Stimulated activated CD8-positive, alpha-beta memory T cell treated with anti-CD3 and anti-CD28 coated beads, Interleukin-7, amount 100 ng/mL, for 48 hours (primary cell): ENCODE measurements at regions not wholly inside any gene's neighbourhood (a gene's known extent, or its start where the extent isn't known, plus 50 kb on each side); places are given as distances from the start of the nearest gene placed in this dataset.
"Not testable (repeated sequence)": the region's sequence is repeated elsewhere in the genome, so short reads cannot be mapped to it uniquely, and the experiment has no call there.

ENCODE experiments used
- DNase-seq, 2 donors: peaks; one replicate each; pipeline ENCODE4 v3.0.0-alpha.2; 2020; ENCODE audit warnings: low read depth in 1 of 2; ENCODE audit errors: extremely low read depth in 1 of 2

- DNase-seq: no peak
These were observed 277.7 kb upstream of the DDHD1 start for GRCh38 chr14:53430870-53431269.

- no peak for DNase-seq
These were observed 259.9 kb upstream of the DDHD1 start for GRCh38 chr14:53412819-53413675.

- no peak for DNase-seq
These were observed 258.0 kb upstream of the DDHD1 start for GRCh38 chr14:53411125-53411524.

GRCh38 chr14:53409969-53410368, 256.8 kb upstream of the DDHD1 start:
- DNase-seq: no peak

GRCh38 chr14:53409289-53409688, 256.2 kb upstream of the DDHD1 start:
- DNase-seq: no peak

GRCh38 chr14:53408175-53408879, 255.2 kb upstream of the DDHD1 start:
- no peak for DNase-seq

- DNase-seq: no peak
These were observed 253.4 kb upstream of the DDHD1 start for GRCh38 chr14:53406519-53406918.

GRCh38 chr14:53401646-53402045, 248.5 kb upstream of the DDHD1 start:
- no peak for DNase-seq

GRCh38 chr14:53399057-53399456, 245.9 kb upstream of the DDHD1 start:
- DNase-seq: no peak

- no peak for DNase-seq
These were observed 245.5 kb upstream of the DDHD1 start for GRCh38 chr14:53398616-53399015.

- DNase-seq: not testable (repeated sequence)
These were observed 242.1 kb upstream of the DDHD1 start for GRCh38 chr14:53395267-53395666.

GRCh38 chr14:53391631-53392285, 238.6 kb upstream of the DDHD1 start:
- DNase-seq: no peak

GRCh38 chr14:53391156-53391555, 238.0 kb upstream of the DDHD1 start:
- DNase-seq: no peak

GRCh38 chr14:53390008-53390407, 236.9 kb upstream of the DDHD1 start:
- no peak for DNase-seq

GRCh38 chr14:53389202-53389601, 236.1 kb upstream of the DDHD1 start:
- no peak for DNase-seq

- DNase-seq: no peak
These were observed 233.2 kb upstream of the DDHD1 start for GRCh38 chr14:53386362-53386761.

GRCh38 chr14:53384536-53384935, 231.4 kb upstream of the DDHD1 start:
- no peak for DNase-seq

- DNase-seq: no peak
These were observed 230.9 kb upstream of the DDHD1 start for GRCh38 chr14:53384073-53384472.

GRCh38 chr14:53381895-53382294, 228.8 kb upstream of the DDHD1 start:
- no peak for DNase-seq

GRCh38 chr14:53380867-53381225, 227.7 kb upstream of the DDHD1 start:
- DNase-seq: no peak

- no peak for DNase-seq
These were observed 227.1 kb upstream of the DDHD1 start for GRCh38 chr14:53380052-53380866.
